NB4 (cell line): ENCODE measurements at regions not wholly inside any gene's neighbourhood (a gene's known extent, or its start where the extent isn't known, plus 50 kb on each side); places are given as distances from the start of the nearest gene placed in this dataset.

ENCODE experiments used
- DNase-seq: peaks from one replicate; pipeline ENCODE4 v3.0.0; 2010; ENCODE audit warnings: low read depth
- H3K4me3 ChIP-seq: one replicate; pipeline ENCODE4 v1.5.1; 2011; ENCODE audit warnings: mild to moderate bottlenecking, low read depth, low read length, moderate library complexity
- CTCF ChIP-seq: IDR thresholded peaks from one replicate; pipeline ENCODE4 v1.5.1; 2012; ENCODE audit warnings: low read depth, low read length
- MAX ChIP-seq: IDR thresholded peaks from 2 replicates; pipeline ENCODE4 v1.6.1; 2011; ENCODE audit warnings: low read depth, low read length
- MYC ChIP-seq: IDR thresholded peaks from 2 replicates; pipeline ENCODE4 v1.6.1; 2011; ENCODE audit warnings: low read depth, low read length
- POLR2A ChIP-seq: IDR thresholded peaks from 2 replicates; pipeline ENCODE4 v1.6.1; 2011; ENCODE audit warnings: mild to moderate bottlenecking; ENCODE audit not compliant: insufficient read length; ENCODE audit errors: extremely low read depth

GRCh38 chr21:43274022-43274945, 105.5 kb downstream of the CRYAA start:
- H3K4me3 ChIP-seq = no peak overlapping the region

GRCh38 chr21:43273708-43274021, 104.9 kb downstream of the CRYAA start:
- H3K4me3 ChIP-seq = no peak overlapping the region
- DNase-seq = no peak
- no peak for TF ChIP-seq POLR2A
- TF ChIP-seq CTCF = no peak
- no peak for TF ChIP-seq MAX
- TF ChIP-seq MYC = no peak

More at GRCh38 chr21:43274022-43274945, 105.5 kb downstream of the CRYAA start:
- TF ChIP-seq MAX = no peak
- no peak for TF ChIP-seq MYC
- no peak for TF ChIP-seq POLR2A
- no peak for TF ChIP-seq CTCF
- no peak for DNase-seq

- TF ChIP-seq MAX = no peak
- no peak for TF ChIP-seq MYC
- DNase-seq = no peak
- H3K4me3 ChIP-seq = no peak overlapping the region
Measured at GRCh38 chr21:43273016-43273707, 104.4 kb downstream of the CRYAA start.

- no peak for TF ChIP-seq MAX
- no peak for TF ChIP-seq CTCF
- TF ChIP-seq POLR2A = no peak
- no peak for TF ChIP-seq MYC
Measured at GRCh38 chr21:43272591-43272990, 103.8 kb downstream of the CRYAA start.

GRCh38 chr21:43271452-43272020, 102.7 kb downstream of the CRYAA start:
- TF ChIP-seq POLR2A (no peak), MYC (no peak), CTCF (no peak), MAX (no peak)
- DNase-seq = no peak

More at GRCh38 chr21:43272591-43272990, 103.8 kb downstream of the CRYAA start:
- DNase-seq = no peak
- H3K4me3 ChIP-seq = no peak overlapping the region

GRCh38 chr21:43270800-43271301, 102.0 kb downstream of the CRYAA start:
- no peak for TF ChIP-seq POLR2A
- TF ChIP-seq MYC = no peak
- TF ChIP-seq MAX = no peak
- TF ChIP-seq CTCF = no peak
- H3K4me3 ChIP-seq = no peak overlapping the region
- DNase-seq = no peak

More at GRCh38 chr21:43271452-43272020, 102.7 kb downstream of the CRYAA start:
- no peak overlapping the region for H3K4me3 ChIP-seq
